NK-92 treated with Interleukin-12 subunit alpha and Interleukin-12 subunit beta, amount 100 ng/mL, for 24 hours (cell line): ENCODE measurements at regions not wholly inside any gene's neighbourhood (a gene's known extent, or its start where the extent isn't known, plus 50 kb on each side); places are given as distances from the start of the nearest gene placed in this dataset.

ENCODE experiments used
- DNase-seq: peaks from one replicate; lab custom pipeline; 2025; lab: John Stamatoyannopoulos, UW

GRCh38 chr3:111012388-111013248 is 59.0 kb upstream of the NECTIN3 start:
- no peak for DNase-seq
